ENCODE measurements at regions not wholly inside any gene's neighbourhood (a gene's known extent, or its start where the extent isn't known, plus 50 kb on each side); places are given as distances from the start of the nearest gene placed in this dataset.

- intact Hi-C loops (cut with micrococcal nuclease) = no loop called here
- H3K4me3 Mint-ChIP-seq = peak overlapping the region in 1 of 2 donors; percentile 51
These were observed 170.5 kb upstream of the PROK2 start for GRCh38 chr3:71955240-71956068.

GRCh38 chr3:71951842-71952241 is 166.9 kb upstream of the PROK2 start:
- Histone ChIP-seq H3K27me3 (ENCODE audit: control insufficient read depth in 2 of 2, insufficient read depth in 2 of 2, low read length in 2 of 2) (peaks cover 8 to 24% of the 10 kb centered on the region in 2 donors), H3K4me1 (ENCODE audit: control insufficient read depth in 1 of 2, insufficient read depth in 2 of 2, low read length in 2 of 2) (peaks cover 4 to 7% of the 10 kb centered on the region in 2 donors), H3K27ac (ENCODE audit: low read depth in 1 of 2, low read length in 2 of 2) (no peak overlapping the region), H4K20me1 (ENCODE audit: insufficient read depth, low read length) (no peaks in the 10 kb centered on the region), H3K79me2 (ENCODE audit: insufficient read depth, low read length) (no peaks in the 10 kb centered on the region), H3K9me3 (replicated peaks in 1 of 2; ENCODE audit: control insufficient read depth in 1 of 2, insufficient read depth in 1 of 2, low read length in 2 of 2) (no peaks in the 10 kb centered on the region), H3K36me3 (replicated peaks in 1 of 2; ENCODE audit: control insufficient read depth in 1 of 2, insufficient read depth in 2 of 2, low read length in 2 of 2) (no peaks in the 10 kb centered on the region), H2AFZ (ENCODE audit: insufficient read depth, low read depth, low read length, poor library complexity, severe bottlenecking) (no peak overlapping the region), H3K4me2 (replicated peaks; ENCODE audit: extremely low read depth, low read length, poor library complexity, severe bottlenecking) (no peak overlapping the region), H3K4me3 (replicated peaks in 1 of 3; ENCODE audit: low read depth in 2 of 3, low read length in 3 of 3) (no peak overlapping the region), H3K9ac (ENCODE audit: insufficient read depth, low read length, poor library complexity, severe bottlenecking) (no peak overlapping the region)
- no peak for DNase-seq
- Mint-ChIP-seq H3K4me1 (peaks cover 12% of the 10 kb centered on the region), H3K27me3 (ENCODE audit: low read depth in 3 of 3) (peaks cover 14 to 50% (median 24%) of the 10 kb centered on the region in 3 donors), H3K36me3 (no peaks in the 10 kb centered on the region), H3K9me3 (peaks cover 0 to 4% (median 3%) of the 10 kb centered on the region in 7 donors), H3K27ac (no peak overlapping the region), H3K4me3 (no peak overlapping the region)
- intact Hi-C loops (cut with micrococcal nuclease) = no loop called here
- no peak for TF ChIP-seq CTCF (IDR thresholded peaks at IDR 0.05)
- 83% methylated on average over 1 of the region's 4 CpGs for WGBS (ENCODE audit: insufficient coverage)

More at GRCh38 chr3:71955240-71956068, 170.5 kb upstream of the PROK2 start:
- H4K20me1 ChIP-seq (ENCODE audit: insufficient read depth, low read length) = no peaks in the 10 kb centered on the region
- H3K27ac ChIP-seq (ENCODE audit: low read depth in 1 of 2, low read length in 2 of 2) = no peak overlapping the region
- no peak overlapping the region for H3K9ac ChIP-seq (ENCODE audit: insufficient read depth, low read length, poor library complexity, severe bottlenecking)
- H3K79me2 ChIP-seq (ENCODE audit: insufficient read depth, low read length) = no peaks in the 10 kb centered on the region
- DNase-seq = peak; percentile 47 to 69 (median 56)
- peaks cover 6 to 18% of the 10 kb centered on the region in 2 donors for H3K27me3 ChIP-seq (ENCODE audit: control insufficient read depth in 2 of 2, insufficient read depth in 2 of 2, low read length in 2 of 2)
- TF ChIP-seq CTCF (IDR thresholded peaks at IDR 0.05) = peak; percentile 58
- peaks cover 13 to 34% (median 25%) of the 10 kb centered on the region in 3 donors for H3K27me3 Mint-ChIP-seq (ENCODE audit: low read depth in 3 of 3)
- H3K9me3 Mint-ChIP-seq = peaks cover 0 to 6% (median 3%) of the 10 kb centered on the region in 7 donors
- H3K4me1 ChIP-seq (ENCODE audit: control insufficient read depth in 1 of 2, insufficient read depth in 2 of 2, low read length in 2 of 2) = peaks cover 4 to 7% of the 10 kb centered on the region in 2 donors
- no peaks in the 10 kb centered on the region for H3K9me3 ChIP-seq (replicated peaks in 1 of 2; ENCODE audit: control insufficient read depth in 1 of 2, insufficient read depth in 1 of 2, low read length in 2 of 2)
- 34% methylated on average over 10 of the region's 12 CpGs for WGBS (ENCODE audit: insufficient coverage)
- peak overlapping the region in 3 of 7 donors; percentile 36 to 74 (median 58) for H3K27ac Mint-ChIP-seq
- H3K36me3 Mint-ChIP-seq = no peaks in the 10 kb centered on the region
- H3K4me2 ChIP-seq (replicated peaks; ENCODE audit: extremely low read depth, low read length, poor library complexity, severe bottlenecking) = no peak overlapping the region
- H3K36me3 ChIP-seq (replicated peaks in 1 of 2; ENCODE audit: control insufficient read depth in 1 of 2, insufficient read depth in 2 of 2, low read length in 2 of 2) = no peaks in the 10 kb centered on the region
- H3K4me1 Mint-ChIP-seq = peaks cover 12% of the 10 kb centered on the region
- no peak overlapping the region for H3K4me3 ChIP-seq (replicated peaks in 1 of 3; ENCODE audit: low read depth in 2 of 3, low read length in 3 of 3)
- H2AFZ ChIP-seq (ENCODE audit: insufficient read depth, low read depth, low read length, poor library complexity, severe bottlenecking) = no peak overlapping the region
